Neuron (in vitro differentiated cells): ENCODE measurements at regions not wholly inside any gene's neighbourhood (a gene's known extent, or its start where the extent isn't known, plus 50 kb on each side); places are given as distances from the start of the nearest gene placed in this dataset.
A peak's percentile ranks its signal among the peaks of the same experiment; 100 is the strongest.
"Not testable (repeated sequence)": the region's sequence is repeated elsewhere in the genome, so short reads cannot be mapped to it uniquely, and the experiment has no call there.

Experiments used
- H2AFZ ChIP-seq: one replicate; pipeline ENCODE4 v1.6.1; 2013; ENCODE audit warnings: low read depth, mild to moderate bottlenecking, inconsistent platforms, low read length, moderate library complexity
- H3K27me3 ChIP-seq: one replicate; pipeline ENCODE4 v1.6.1; 2013; ENCODE audit warnings: low read length; ENCODE audit not compliant: insufficient read depth
- H3K36me3 ChIP-seq: one replicate; pipeline ENCODE4 v1.6.1; 2013; ENCODE audit warnings: low read length; ENCODE audit not compliant: insufficient read depth
- H3K4me1 ChIP-seq: one replicate; pipeline ENCODE4 v1.6.1; 2013; ENCODE audit warnings: low read length; ENCODE audit not compliant: insufficient read depth
- H3K4me3 ChIP-seq: 2 replicates; pipeline ENCODE4 v1.5.1; 2013; ENCODE audit warnings: mild to moderate bottlenecking, low read length, moderate library complexity
- H3K9me3 ChIP-seq: one replicate; pipeline ENCODE4 v1.6.1; 2013; ENCODE audit warnings: low read length

DNA sequence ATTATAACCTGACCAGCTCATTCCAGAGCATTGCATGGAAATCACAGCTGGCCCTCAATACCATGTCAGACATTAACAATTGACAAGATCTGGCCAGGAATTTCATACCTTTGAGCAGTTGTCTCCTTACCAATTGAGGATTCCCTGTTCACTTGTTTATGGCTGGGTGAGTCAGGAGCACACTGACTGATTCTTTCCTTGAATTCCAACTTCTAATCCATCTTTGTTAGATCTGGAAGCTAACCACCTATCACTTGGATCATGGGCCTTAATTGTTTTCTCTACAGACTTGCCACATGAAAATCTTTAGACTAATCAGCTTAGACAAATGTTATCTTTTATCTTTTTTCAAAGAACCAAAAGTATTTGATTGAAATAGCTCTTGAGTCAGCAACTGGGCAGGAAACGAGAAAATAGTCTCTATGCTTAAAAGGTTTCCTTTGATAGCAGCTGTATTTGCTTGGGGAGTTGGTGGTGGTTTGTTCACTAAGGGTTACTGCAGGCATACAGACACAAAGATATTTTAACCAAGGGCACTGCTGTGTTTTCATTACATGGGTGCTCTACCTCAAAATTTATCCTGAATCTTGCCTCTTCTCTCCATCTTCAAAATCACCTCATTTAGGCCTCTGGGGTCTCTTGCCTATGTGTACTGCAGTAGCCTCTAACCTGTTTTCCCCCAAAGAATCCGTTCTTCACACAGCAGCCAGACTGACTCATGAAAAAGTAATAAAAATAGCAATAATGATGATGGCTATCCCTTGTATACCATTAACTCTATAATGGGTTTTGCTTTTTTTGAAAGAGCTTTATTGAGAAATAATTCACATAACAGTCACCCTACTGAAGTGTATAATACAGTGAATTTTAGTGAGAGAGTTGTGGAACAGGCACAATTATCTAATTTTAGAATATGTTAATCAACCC lies 197.0 kb upstream of the NMUR2 start:
- no peaks in the 10 kb centered on the region for H3K27me3 ChIP-seq
- peaks cover 9% of the 10 kb centered on the region for H3K4me1 ChIP-seq
- no peaks in the 10 kb centered on the region for H3K36me3 ChIP-seq
- no peaks in the 10 kb centered on the region for H3K9me3 ChIP-seq
- H3K4me3 ChIP-seq = no peak overlapping the region
- no peak overlapping the region for H2AFZ ChIP-seq

DNA sequence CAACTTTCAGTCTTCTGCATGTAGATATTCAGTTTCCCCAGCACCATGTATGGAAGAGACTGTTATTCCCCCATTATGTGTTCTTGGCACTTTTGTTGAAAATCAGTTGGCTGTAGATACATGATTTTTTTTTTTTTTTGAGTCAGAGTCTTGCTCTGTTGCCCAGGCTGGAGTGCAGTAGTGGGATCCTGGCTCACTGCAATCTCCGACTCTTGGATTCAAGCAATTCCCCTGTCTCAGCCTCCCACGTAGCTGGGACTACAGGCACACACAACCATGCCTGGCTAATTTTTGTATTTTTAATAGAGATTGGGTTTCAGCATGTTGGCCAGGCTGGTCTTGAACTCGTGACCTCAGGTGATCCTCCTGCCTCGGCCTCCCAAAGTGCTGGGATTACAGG lies 201.0 kb upstream of the NMUR2 start:
- peaks cover 28% of the 10 kb centered on the region for H3K4me1 ChIP-seq
- not testable (repeated sequence) for H2AFZ ChIP-seq, H3K27me3 ChIP-seq, H3K36me3 ChIP-seq, H3K9me3 ChIP-seq, H3K4me3 ChIP-seq

DNA sequence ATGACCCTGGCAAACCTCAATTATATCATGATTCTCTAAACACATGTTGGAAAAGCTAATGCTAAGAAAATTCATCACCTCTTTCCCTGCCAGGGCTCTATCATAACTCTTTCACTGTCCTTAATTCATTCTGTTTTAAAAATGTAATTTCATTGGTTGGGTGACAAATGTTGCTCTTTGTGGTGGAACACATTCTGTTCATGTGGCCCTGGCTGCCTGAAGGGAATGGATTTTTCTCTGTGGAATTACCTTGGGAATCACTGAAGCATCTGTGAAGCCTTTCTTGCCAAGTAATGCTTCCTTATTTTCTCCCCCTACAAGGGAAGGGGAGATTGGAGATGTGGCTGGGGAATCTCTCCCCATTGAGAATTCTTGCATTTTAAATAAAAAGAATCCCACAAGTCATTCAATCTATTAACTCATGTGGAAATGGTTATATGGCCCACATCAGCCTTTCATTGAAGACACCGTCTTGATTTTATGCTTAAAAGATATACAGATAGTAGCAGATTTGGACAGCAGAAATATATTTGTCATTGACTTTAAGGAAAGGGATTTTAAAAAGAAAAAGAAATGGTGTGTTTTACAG lies 201.8 kb upstream of the NMUR2 start:
- Histone ChIP-seq H3K27me3 (no peaks in the 10 kb centered on the region), H3K4me1 (peaks cover 28% of the 10 kb centered on the region), H3K4me3 (no peak overlapping the region), H2AFZ (no peak overlapping the region), H3K9me3 (no peaks in the 10 kb centered on the region), H3K36me3 (no peaks in the 10 kb centered on the region)

DNA sequence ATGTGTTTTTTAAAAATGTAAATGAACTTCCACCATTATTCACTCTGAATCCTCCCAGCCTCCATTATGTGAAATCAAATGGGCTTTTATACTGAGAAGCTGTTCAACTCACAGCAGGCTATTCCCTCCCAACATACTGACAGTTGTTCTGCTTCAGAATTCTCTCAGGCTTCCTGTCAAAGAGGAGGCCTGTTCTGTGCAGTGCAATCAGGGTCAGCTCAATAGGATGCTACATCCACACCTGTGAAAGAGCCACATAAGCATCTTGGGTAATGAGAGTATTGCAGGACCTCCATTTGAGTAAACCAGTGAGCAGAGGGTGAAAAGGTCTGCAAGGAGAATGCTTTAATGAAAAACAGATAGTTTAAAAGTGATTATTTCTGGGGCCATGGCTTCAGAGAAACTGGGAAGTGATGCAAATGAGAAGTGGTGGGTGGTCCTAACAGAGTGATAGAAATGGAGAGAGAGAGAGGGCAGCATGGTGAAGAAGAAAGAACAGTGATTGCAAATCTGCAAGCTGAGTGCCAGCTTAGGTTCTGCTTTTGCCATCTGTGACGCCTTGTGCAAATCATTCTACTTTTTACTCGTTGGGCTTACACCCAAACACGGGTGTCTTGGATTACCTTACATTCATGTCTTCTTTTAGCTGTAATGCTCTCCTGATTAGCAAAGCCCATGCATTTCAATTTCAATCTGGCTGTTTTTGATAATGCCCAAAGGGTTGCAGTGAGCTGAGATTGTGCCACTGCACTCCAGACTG lies 202.5 kb upstream of the NMUR2 start:
- no peaks in the 10 kb centered on the region for H3K27me3 ChIP-seq
- H2AFZ ChIP-seq = no peak overlapping the region
- H3K9me3 ChIP-seq = no peaks in the 10 kb centered on the region
- no peaks in the 10 kb centered on the region for H3K36me3 ChIP-seq
- peaks cover 28% of the 10 kb centered on the region for H3K4me1 ChIP-seq
- H3K4me3 ChIP-seq = no peak overlapping the region

DNA sequence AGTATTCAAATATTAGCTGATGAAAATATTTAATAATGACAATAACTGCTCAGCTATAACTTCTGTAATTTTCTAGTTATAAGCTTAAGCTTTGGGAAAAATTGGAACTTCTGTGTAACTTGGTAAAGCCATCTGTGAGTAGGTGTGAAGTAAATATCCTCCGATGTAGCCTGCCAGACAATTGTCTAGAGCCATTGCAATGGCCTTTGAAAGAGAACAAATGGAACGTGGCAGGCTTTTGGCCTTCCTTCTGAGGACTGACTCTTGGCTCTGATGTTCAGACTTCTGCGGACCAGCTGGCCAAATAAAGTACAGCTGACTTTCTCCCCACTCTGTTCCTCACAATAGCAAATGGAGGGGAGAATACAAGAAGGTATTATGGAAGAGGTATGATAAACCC lies 203.4 kb upstream of the NMUR2 start:
- H3K4me1 ChIP-seq = peaks cover 28% of the 10 kb centered on the region
- no peaks in the 10 kb centered on the region for H3K9me3 ChIP-seq

DNA sequence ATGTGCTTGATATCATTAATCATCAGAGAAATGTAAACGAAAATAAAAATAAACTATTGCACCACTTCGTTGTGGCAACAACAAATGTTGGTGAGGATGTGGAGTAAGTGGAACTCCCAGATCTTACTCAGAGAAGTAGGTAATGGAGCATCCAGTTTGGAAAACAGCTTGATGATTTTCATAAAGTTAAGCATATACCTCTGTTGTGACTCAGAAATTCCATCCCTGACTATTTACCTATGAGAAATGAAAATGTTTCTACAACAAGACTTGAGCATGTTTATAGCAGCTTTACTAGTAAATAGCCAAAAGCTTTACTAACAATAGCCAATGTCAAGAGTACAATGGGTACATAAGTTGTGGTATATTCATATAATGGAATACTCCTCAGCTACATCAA lies 214.7 kb upstream of the NMUR2 start:
- Histone ChIP-seq H3K27me3 (no peaks in the 10 kb centered on the region), H2AFZ (no peak overlapping the region), H3K4me3 (no peak overlapping the region)

More for the DNA sequence above, 203.4 kb upstream of the NMUR2 start:
- no peaks in the 10 kb centered on the region for H3K27me3 ChIP-seq
- H3K4me3 ChIP-seq = no peak overlapping the region
- no peak overlapping the region for H2AFZ ChIP-seq
- H3K36me3 ChIP-seq = no peaks in the 10 kb centered on the region

DNA sequence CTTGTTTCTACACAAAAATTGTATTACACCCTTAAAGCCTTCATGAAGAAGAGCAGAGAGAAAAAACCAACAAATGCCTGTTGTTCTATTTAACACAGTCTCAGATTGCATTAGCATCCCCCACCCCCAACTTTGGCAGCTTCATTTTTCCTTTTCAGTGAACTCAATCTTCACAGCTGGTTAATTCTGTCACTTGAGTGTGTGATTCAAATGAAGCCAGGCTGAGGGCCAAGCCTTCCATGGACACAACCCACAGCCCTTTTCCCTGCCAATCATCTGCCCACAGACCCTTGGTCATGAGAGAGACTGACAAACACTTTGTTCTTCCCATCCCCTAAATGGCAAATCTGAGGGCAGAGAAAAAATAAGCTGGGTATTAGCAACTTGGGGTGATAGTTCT lies 217.5 kb upstream of the NMUR2 start:
- Histone ChIP-seq H3K4me3 (no peak overlapping the region), H3K36me3 (no peaks in the 10 kb centered on the region), H3K4me1 (peaks cover 20% of the 10 kb centered on the region), H3K27me3 (no peaks in the 10 kb centered on the region), H3K9me3 (no peaks in the 10 kb centered on the region), H2AFZ (peak overlapping the region; percentile 57)

More for the DNA sequence above, 214.7 kb upstream of the NMUR2 start:
- Histone ChIP-seq H3K4me1 (peaks cover 20% of the 10 kb centered on the region), H3K36me3 (no peaks in the 10 kb centered on the region), H3K9me3 (no peaks in the 10 kb centered on the region)

DNA sequence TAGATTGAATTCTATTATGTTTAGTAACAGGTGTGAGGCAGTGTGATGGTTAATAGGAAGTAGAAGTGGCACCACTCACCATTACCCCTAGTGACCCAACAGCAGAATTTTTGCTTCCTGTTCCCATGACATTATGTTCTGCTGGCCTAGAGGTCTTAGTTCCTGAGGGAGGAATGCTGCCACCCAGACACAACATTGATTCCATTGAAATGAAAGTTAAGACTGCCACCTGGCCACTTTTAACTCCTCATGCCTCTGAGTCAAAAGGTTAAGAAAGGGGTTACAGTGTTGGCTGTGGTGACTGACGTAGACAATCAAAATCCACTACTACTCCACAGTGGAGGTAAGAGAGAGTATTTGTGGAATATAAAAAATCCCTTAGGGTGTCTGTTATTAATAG lies 218.9 kb upstream of the NMUR2 start:
- Histone ChIP-seq H3K4me3 (no peak overlapping the region), H3K27me3 (no peaks in the 10 kb centered on the region), H3K36me3 (no peaks in the 10 kb centered on the region), H3K4me1 (peaks cover 20% of the 10 kb centered on the region), H3K9me3 (no peaks in the 10 kb centered on the region), H2AFZ (no peak overlapping the region)

DNA sequence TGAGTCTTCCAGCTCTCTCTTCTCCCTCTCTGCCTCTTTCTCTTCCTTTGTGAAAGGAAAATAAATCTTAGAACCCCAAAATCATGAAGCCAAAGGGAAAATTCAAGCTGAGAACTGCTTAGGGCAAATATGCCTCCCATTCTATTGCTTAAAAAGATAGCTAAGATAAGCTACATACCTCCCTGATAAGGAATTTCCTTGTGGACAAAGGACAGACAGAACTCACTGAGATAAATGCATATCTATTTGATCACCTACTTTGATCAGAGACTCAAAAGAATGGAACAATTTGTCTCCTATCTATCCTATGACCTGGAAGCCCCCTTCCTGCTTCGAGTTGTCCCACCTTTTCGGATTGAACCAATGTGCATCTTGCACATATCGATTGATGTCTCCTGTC lies 220.6 kb upstream of the NMUR2 start:
- no peaks in the 10 kb centered on the region for H3K36me3 ChIP-seq
- peaks cover 17% of the 10 kb centered on the region for H3K4me1 ChIP-seq
- no peak overlapping the region for H3K4me3 ChIP-seq
- H2AFZ ChIP-seq = no peak overlapping the region
- no peaks in the 10 kb centered on the region for H3K9me3 ChIP-seq
- no peaks in the 10 kb centered on the region for H3K27me3 ChIP-seq

DNA sequence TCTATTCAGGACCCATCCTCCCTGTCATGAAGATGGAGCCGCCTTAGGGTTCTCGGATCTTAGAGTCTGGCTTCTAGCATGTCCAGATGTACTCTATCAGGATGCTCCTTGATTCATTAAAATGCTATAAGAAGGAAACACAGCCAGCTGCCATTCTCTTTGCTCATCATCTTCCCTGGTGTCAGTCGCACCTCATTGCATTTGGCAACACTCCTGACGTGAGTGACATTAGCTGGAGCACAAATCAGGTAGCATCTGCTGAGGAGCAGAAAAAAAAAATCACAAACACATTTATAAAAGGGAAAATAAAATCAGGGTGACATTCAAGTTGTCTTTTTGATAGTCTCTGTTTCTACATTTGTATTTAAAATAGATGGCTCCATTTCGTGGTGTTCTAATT lies 226.1 kb upstream of the NMUR2 start:
- peaks cover 9% of the 10 kb centered on the region for H3K4me1 ChIP-seq
- no peak overlapping the region for H2AFZ ChIP-seq
- no peaks in the 10 kb centered on the region for H3K9me3 ChIP-seq
- no peaks in the 10 kb centered on the region for H3K27me3 ChIP-seq
- no peaks in the 10 kb centered on the region for H3K36me3 ChIP-seq
- no peak overlapping the region for H3K4me3 ChIP-seq

DNA sequence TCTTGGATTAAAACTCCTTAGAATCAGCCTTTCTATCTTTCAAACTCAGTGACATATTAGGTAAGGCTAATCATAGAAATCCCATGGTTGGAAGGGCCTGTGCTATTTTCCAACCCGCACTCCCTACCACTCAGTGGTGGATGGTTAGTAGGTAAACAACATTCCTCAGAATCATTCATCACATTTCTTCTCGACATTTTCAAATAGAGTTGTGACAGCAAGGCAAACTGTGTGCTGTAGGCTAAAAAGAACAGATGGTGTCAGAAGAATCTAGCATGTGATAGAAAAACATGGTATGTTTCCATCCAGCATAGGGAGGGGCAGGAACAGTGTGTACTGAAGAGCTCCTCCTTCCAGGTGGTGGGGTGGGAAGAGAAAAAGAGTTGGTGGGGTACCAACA lies 227.3 kb upstream of the NMUR2 start:
- Histone ChIP-seq H3K4me1 (peaks cover 9% of the 10 kb centered on the region), H3K27me3 (no peaks in the 10 kb centered on the region), H3K36me3 (no peaks in the 10 kb centered on the region), H2AFZ (no peak overlapping the region), H3K9me3 (no peaks in the 10 kb centered on the region), H3K4me3 (no peak overlapping the region)

DNA sequence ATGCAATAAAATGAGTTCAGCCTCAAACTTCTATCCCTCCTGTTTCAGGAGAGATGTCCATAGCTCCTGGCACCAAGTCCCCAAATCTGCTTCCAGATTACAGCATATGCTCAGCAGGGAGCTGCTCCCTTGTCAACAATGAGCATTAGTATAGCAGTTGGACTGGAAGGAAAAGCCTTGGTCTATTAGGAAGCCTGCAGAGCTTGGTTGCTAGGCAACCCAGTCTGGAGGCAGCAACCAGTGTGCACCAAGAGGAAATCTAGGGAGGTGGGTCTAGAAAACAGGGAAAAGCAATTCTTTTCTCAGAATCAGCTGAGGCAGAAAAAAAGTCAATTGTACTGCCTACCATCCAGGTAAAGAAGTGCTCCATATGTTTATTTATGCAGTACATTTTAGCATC lies 229.5 kb upstream of the NMUR2 start:
- Histone ChIP-seq H3K4me3 (no peak overlapping the region), H3K36me3 (no peaks in the 10 kb centered on the region), H3K4me1 (peaks cover 9% of the 10 kb centered on the region), H3K9me3 (no peaks in the 10 kb centered on the region), H2AFZ (no peak overlapping the region), H3K27me3 (no peaks in the 10 kb centered on the region)

DNA sequence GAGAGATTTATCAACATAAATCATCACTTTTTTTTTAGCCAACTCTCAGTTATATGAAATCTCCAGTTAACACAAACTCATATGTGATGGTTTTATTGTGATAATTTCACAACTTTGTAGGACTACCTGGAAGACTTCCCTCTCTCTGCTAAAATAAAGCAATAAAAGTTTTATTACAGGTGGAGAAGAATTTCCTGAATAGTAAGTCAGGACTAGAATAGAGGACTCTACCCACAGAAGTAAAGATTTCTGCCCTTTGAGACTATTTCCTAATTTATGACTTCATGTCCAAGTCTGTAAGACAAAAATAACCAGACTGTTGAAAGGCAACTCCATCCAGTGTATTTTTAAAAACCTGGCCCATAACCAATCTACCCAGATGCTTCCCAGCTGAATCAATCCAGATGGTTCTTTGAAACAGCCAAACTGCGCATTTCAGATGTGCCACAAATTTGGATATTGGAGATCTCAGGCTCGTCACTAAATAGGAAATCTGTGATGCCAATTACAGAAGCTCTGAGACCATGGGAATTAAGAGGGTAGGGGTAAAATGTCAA lies 234.0 kb upstream of the NMUR2 start:
- H3K36me3 ChIP-seq = no peaks in the 10 kb centered on the region
- H3K27me3 ChIP-seq = no peaks in the 10 kb centered on the region
- peaks cover 9% of the 10 kb centered on the region for H3K4me1 ChIP-seq
- no peaks in the 10 kb centered on the region for H3K9me3 ChIP-seq
- H2AFZ ChIP-seq = no peak overlapping the region
- no peak overlapping the region for H3K4me3 ChIP-seq
